ENCODE measurements at regions not wholly inside any gene's neighbourhood (a gene's known extent, or its start where the extent isn't known, plus 50 kb on each side); places are given as distances from the start of the nearest gene placed in this dataset.

DNA sequence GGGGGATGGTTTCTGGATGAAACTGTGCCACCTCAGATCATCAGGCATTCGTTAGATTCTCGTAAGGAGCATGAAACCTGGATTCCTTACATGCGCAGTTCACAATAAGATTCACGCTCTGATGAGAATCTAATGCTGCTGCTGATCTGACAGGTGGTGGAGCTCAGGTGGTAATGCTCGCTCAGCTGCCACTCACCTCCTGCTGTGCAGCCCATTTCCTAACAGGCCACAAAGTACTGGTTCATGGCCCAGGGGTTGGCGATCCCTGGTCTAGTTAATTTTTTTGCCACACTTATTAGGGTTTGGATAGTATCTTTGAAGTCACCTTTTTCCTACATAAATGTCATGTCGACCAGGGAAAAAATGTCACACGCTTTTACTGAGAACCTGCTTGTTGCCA, 96.8 kb upstream of the MLIP start:
- Histone ChIP-seq H3K4me3 (no peak overlapping the region), H3K27ac (no peak overlapping the region), H3K4me1 (no peaks in the 10 kb centered on the region), H3K9me3 (no peaks in the 10 kb centered on the region), H3K4me2 (no peak overlapping the region)
- no peak for DNase-seq (ENCODE audit: low read depth in 1 of 2, low spot score in 1 of 2)
- ChIA-PET POLR2A (no interaction called here), CTCF (no interaction called here)
- FAIRE-seq, result no peak
- TF ChIP-seq HEYL (CRISPR knock-in tag; IDR thresholded peaks at IDR 0.05) (no peak), EHMT2 (IDR thresholded peaks at IDR 0.05; ENCODE audit: low read depth) (no peak), CHD2 (IDR thresholded peaks at IDR 0.05; ENCODE audit: low read length, partially characterized antibody) (no peak), HOXB5 (CRISPR knock-in tag; IDR thresholded peaks at IDR 0.05) (no peak), NPAS2 (CRISPR knock-in tag; IDR thresholded peaks at IDR 0.05; ENCODE audit: borderline replicate concordance) (no peak)
- TF ChIP-seq, protein P1, sequence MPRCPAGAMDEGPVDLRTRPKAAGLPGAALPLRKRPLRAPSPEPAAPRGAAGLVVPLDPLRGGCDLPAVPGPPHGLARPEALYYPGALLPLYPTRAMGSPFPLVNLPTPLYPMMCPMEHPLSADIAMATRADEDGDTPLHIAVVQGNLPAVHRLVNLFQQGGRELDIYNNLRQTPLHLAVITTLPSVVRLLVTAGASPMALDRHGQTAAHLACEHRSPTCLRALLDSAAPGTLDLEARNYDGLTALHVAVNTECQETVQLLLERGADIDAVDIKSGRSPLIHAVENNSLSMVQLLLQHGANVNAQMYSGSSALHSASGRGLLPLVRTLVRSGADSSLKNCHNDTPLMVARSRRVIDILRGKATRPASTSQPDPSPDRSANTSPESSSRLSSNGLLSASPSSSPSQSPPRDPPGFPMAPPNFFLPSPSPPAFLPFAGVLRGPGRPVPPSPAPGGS (IDR thresholded peaks at IDR 0.05), result no peak
- ATAC-seq, result no peak
- 67% methylated on average over 8 of the region's 8 CpGs for WGBS (ENCODE audit: missing lambda C conversion rate)

DNA sequence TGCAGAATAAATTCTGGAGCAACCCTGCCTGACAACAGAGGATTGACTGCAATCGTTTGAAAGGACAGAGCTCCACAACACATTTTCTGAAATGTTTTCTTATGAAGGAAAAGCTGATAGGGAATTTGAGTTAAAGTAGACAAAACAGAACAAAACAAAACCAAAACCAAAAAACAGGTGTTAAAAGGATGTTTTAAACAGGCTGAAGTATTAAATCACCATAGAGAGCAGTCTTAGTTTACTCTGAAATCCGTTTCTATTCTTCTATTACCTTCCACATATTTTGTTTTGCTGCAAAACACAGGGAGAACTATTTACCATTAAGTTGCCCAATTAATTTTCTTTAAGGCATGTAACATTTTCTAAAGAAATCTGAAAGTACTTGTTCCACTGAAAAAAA, 93.4 kb upstream of the MLIP start:
- ChIA-PET POLR2A (no interaction called here), CTCF (interaction anchor here (0.7 kb wide), 1 partner anchor 26 kb away, joined by 3 read pairs; no protein-coding TSS in a partner anchor)
- Histone ChIP-seq H3K4me3 (no peak overlapping the region), H3K9me3 (no peaks in the 10 kb centered on the region), H3K4me1 (no peaks in the 10 kb centered on the region), H3K27ac (no peak overlapping the region), H3K4me2 (no peak overlapping the region)
- DNase-seq (ENCODE audit: low read depth in 1 of 2, low spot score in 1 of 2) (no peak), ATAC-seq (no peak), FAIRE-seq (no peak)
- TF ChIP-seq RAD21 (conservative IDR thresholded peaks at IDR 0.05 in 1 of 2, IDR thresholded peaks at IDR 0.05 in 1 of 2), result no peak
- TF ChIP-seq HOXB13 (CRISPR knock-in tag; IDR thresholded peaks at IDR 0.05; ENCODE audit: low read depth), result no peak
- no peak for TF ChIP-seq SREBF2 (IDR thresholded peaks at IDR 0.05)
- no peak for TF ChIP-seq POLR2AphosphoS2 (conservative IDR thresholded peaks at IDR 0.05; ENCODE audit: low read length)
- TF ChIP-seq HOXA7 (CRISPR knock-in tag; IDR thresholded peaks at IDR 0.05), result no peak
- TF ChIP-seq ZSCAN20 (CRISPR knock-in tag; IDR thresholded peaks at IDR 0.05), result no peak
- no peak for TF ChIP-seq RCOR1 (IDR thresholded peaks at IDR 0.05; ENCODE audit: low read depth, low read length)
- no peak for TF ChIP-seq FOSB (CRISPR knock-in tag; IDR thresholded peaks at IDR 0.05)
- no peak for TF ChIP-seq KDM5A (IDR thresholded peaks at IDR 0.05)
- TF ChIP-seq FOSL2 (IDR thresholded peaks at IDR 0.05), result no peak
- no peak for TF ChIP-seq FOSL2 (CRISPR knock-in tag; IDR thresholded peaks at IDR 0.05)
- no peak for TF ChIP-seq ZC3H11A (IDR thresholded peaks at IDR 0.05)
- no peak for TF ChIP-seq HEYL (CRISPR knock-in tag; IDR thresholded peaks at IDR 0.05)
- 39% methylated on average over 2 of the region's 2 CpGs for WGBS (ENCODE audit: missing lambda C conversion rate)

GRCh38 chr6:54018722-54019121, 92.5 kb upstream of the MLIP start:
- H3K4me3 ChIP-seq, result no peak overlapping the region
- no peaks in the 10 kb centered on the region for H3K9me3 ChIP-seq
- H3K4me2 ChIP-seq, result no peak overlapping the region
- no peak for FAIRE-seq
- DNase-seq (ENCODE audit: low read depth in 1 of 2, low spot score in 1 of 2), result no peak
- ChIA-PET CTCF (no interaction called here), POLR2A (no interaction called here)
- no peaks in the 10 kb centered on the region for H3K4me1 ChIP-seq
- ATAC-seq, result no peak
- no peak overlapping the region for H3K27ac ChIP-seq
- no peak for TF ChIP-seq JUN (IDR thresholded peaks at IDR 0.05)
- no peak for TF ChIP-seq PBX3 (IDR thresholded peaks at IDR 0.05)
- no peak for TF ChIP-seq CHD2 (IDR thresholded peaks at IDR 0.05; ENCODE audit: low read length, partially characterized antibody)
- no peak for TF ChIP-seq POLR2A (IDR thresholded peaks at IDR 0.05; ENCODE audit: low read length)
- TF ChIP-seq CBX2 (IDR thresholded peaks at IDR 0.05; ENCODE audit: borderline replicate concordance, low read depth), result no peak
- TF ChIP-seq ZFP36 (IDR thresholded peaks at IDR 0.05; ENCODE audit: borderline replicate concordance, partially characterized antibody), result no peak
- no peak for TF ChIP-seq REST (IDR thresholded peaks at IDR 0.05)
- no peak for TF ChIP-seq MYC (IDR thresholded peaks at IDR 0.05; ENCODE audit: borderline replicate concordance, low read length)
- no peak for TF ChIP-seq HOXA7 (CRISPR knock-in tag; IDR thresholded peaks at IDR 0.05)
- TF ChIP-seq GATA3 (IDR thresholded peaks at IDR 0.05; ENCODE audit: borderline replicate concordance), result no peak
- TF ChIP-seq HOXB5 (CRISPR knock-in tag; IDR thresholded peaks at IDR 0.05), result no peak
- WGBS (ENCODE audit: missing lambda C conversion rate), result 73% methylated on average over 5 of the region's 5 CpGs
